KMS-11 (cell line): ENCODE measurements at regions not wholly inside any gene's neighbourhood (a gene's known extent, or its start where the extent isn't known, plus 50 kb on each side); places are given as distances from the start of the nearest gene placed in this dataset.

Source experiments
- H2AFZ ChIP-seq: fragments of 200-600 bp; sonication (generic); 2 replicates; pipeline ENCODE4 v1.6.1; 2016; ENCODE audit warnings: antibody characterized with exemption, mixed run types, low read depth
- H3K27ac ChIP-seq: fragments of 200-600 bp; sonication (generic); 2 replicates; pipeline ENCODE4 v1.6.1; 2016; ENCODE audit warnings: mild to moderate bottlenecking, mixed run types
- H3K27me3 ChIP-seq: fragments of 200-600 bp; sonication (generic); 2 replicates; pipeline ENCODE4 v1.6.1; 2017; ENCODE audit warnings: mild to moderate bottlenecking, low read depth, mixed run types, moderate library complexity; ENCODE audit not compliant: insufficient read depth
- H3K36me3 ChIP-seq: fragments of 200-600 bp; sonication (generic); 2 replicates; pipeline ENCODE4 v1.6.1; 2017; ENCODE audit warnings: mild to moderate bottlenecking, mixed run types; ENCODE audit not compliant: insufficient read depth
- H3K4me1 ChIP-seq: fragments of 200-600 bp; sonication (generic); 2 replicates; pipeline ENCODE4 v1.6.1; 2016; ENCODE audit warnings: mild to moderate bottlenecking, low read depth, mixed run types; ENCODE audit not compliant: poor library complexity, severe bottlenecking
- H3K4me2 ChIP-seq: fragments of 200-600 bp; sonication (generic); 2 replicates; pipeline ENCODE4 v1.7.0; 2016; ENCODE audit warnings: mild to moderate bottlenecking, mixed run types
- H3K4me3 ChIP-seq: fragments of 200-600 bp; sonication (generic); IDR thresholded peaks from 2 replicates; pipeline ENCODE4 v1.6.1; 2017; ENCODE audit warnings: low read depth, low read length, mixed read lengths; ENCODE audit not compliant: insufficient read depth
- H3K79me2 ChIP-seq: fragments of 200-600 bp; sonication (generic); 2 replicates; pipeline ENCODE4 v1.6.1; 2016; ENCODE audit warnings: low read depth, mixed run types; ENCODE audit not compliant: insufficient read depth
- H3K9ac ChIP-seq: fragments of 200-600 bp; sonication (generic); 2 replicates; pipeline ENCODE4 v1.6.1; 2016; ENCODE audit warnings: mild to moderate bottlenecking, mixed run types
- H4K20me1 ChIP-seq: fragments of 200-600 bp; sonication (generic); 2 replicates; pipeline ENCODE4 v1.6.1; 2016; ENCODE audit warnings: mild to moderate bottlenecking, mixed run types; ENCODE audit not compliant: insufficient read depth
- CTCF ChIP-seq: fragments of 200-600 bp; sonication (generic); conservative IDR thresholded peaks from 2 replicates; pipeline ENCODE4 v1.6.1; 2017; ENCODE audit warnings: low read depth, mild to moderate bottlenecking, antibody characterized with exemption, low read length, moderate library complexity, mixed read lengths

GRCh38 chr1:194378517-194378916 lies 1192.1 kb upstream of the B3GALT2 start:
- no peak overlapping the region for H2AFZ ChIP-seq
- H3K27ac ChIP-seq, result no peak overlapping the region
- H3K4me3 ChIP-seq, result no peak overlapping the region
- H3K9ac ChIP-seq, result no peak overlapping the region
- no peaks in the 10 kb centered on the region for H3K36me3 ChIP-seq
- no peaks in the 10 kb centered on the region for H3K27me3 ChIP-seq
- H3K4me1 ChIP-seq, result no peaks in the 10 kb centered on the region
- H3K4me2 ChIP-seq, result no peak overlapping the region
- H3K79me2 ChIP-seq, result no peaks in the 10 kb centered on the region
- no peaks in the 10 kb centered on the region for H4K20me1 ChIP-seq
- no peak for TF ChIP-seq CTCF

- H3K27me3 ChIP-seq, result no peaks in the 10 kb centered on the region
- TF ChIP-seq CTCF, result no peak
- H3K79me2 ChIP-seq, result no peaks in the 10 kb centered on the region
- H3K27ac ChIP-seq, result no peak overlapping the region
- no peak overlapping the region for H3K4me3 ChIP-seq
- peaks cover 5% of the 10 kb centered on the region for H3K4me1 ChIP-seq
- no peak overlapping the region for H3K9ac ChIP-seq
- no peaks in the 10 kb centered on the region for H4K20me1 ChIP-seq
- H2AFZ ChIP-seq, result no peak overlapping the region
- H3K4me2 ChIP-seq, result no peak overlapping the region
- no peaks in the 10 kb centered on the region for H3K36me3 ChIP-seq
These were observed 1188.2 kb upstream of the B3GALT2 start for GRCh38 chr1:194374649-194375048.

- TF ChIP-seq CTCF, result no peak
- no peak overlapping the region for H2AFZ ChIP-seq
These were observed 1185.9 kb upstream of the B3GALT2 start for GRCh38 chr1:194372266-194372665.

GRCh38 chr1:194369622-194370021 lies 1183.2 kb upstream of the B3GALT2 start:
- H3K9ac ChIP-seq, result no peak overlapping the region
- no peaks in the 10 kb centered on the region for H4K20me1 ChIP-seq
- H2AFZ ChIP-seq, result no peak overlapping the region
- TF ChIP-seq CTCF, result no peak
- no peak overlapping the region for H3K27ac ChIP-seq
- no peaks in the 10 kb centered on the region for H3K36me3 ChIP-seq
- H3K79me2 ChIP-seq, result no peaks in the 10 kb centered on the region
- peaks cover 7% of the 10 kb centered on the region for H3K4me1 ChIP-seq
- no peak overlapping the region for H3K4me3 ChIP-seq
- H3K4me2 ChIP-seq, result no peak overlapping the region
- H3K27me3 ChIP-seq, result no peaks in the 10 kb centered on the region

More at GRCh38 chr1:194372266-194372665, 1185.9 kb upstream of the B3GALT2 start:
- no peaks in the 10 kb centered on the region for H3K36me3 ChIP-seq
- H3K27me3 ChIP-seq, result no peaks in the 10 kb centered on the region
- no peak overlapping the region for H3K4me2 ChIP-seq
- H3K27ac ChIP-seq, result no peak overlapping the region
- H3K79me2 ChIP-seq, result no peaks in the 10 kb centered on the region
- peaks cover 7% of the 10 kb centered on the region for H3K4me1 ChIP-seq
- H4K20me1 ChIP-seq, result no peaks in the 10 kb centered on the region
- no peak overlapping the region for H3K4me3 ChIP-seq
- no peak overlapping the region for H3K9ac ChIP-seq
